ENCODE measurements at regions not wholly inside any gene's neighbourhood (a gene's known extent, or its start where the extent isn't known, plus 50 kb on each side); places are given as distances from the start of the nearest gene placed in this dataset.

GRCh38 chr2:196354186-196354585 lies 182.8 kb upstream of the STK17B start:
- Mint-ChIP-seq H3K36me3 (ENCODE audit: low read depth) (no peaks in the 10 kb centered on the region), H3K27ac (ENCODE audit: unreplicated experiment) (no peak overlapping the region), H3K9me3 (peaks cover 5% of the 10 kb centered on the region), H3K27me3 (ENCODE audit: low read depth) (no peaks in the 10 kb centered on the region), H3K4me3 (no peak overlapping the region), H3K4me1 (no peaks in the 10 kb centered on the region)
- no peak for TF ChIP-seq CTCF (conservative IDR thresholded peaks at IDR 0.05)
- DNase-seq (ENCODE audit: low read depth, low spot score): no peak

GRCh38 chr2:196356332-196356731 lies 185.0 kb upstream of the STK17B start:
- H3K4me3 Mint-ChIP-seq: no peak overlapping the region
- TF ChIP-seq CTCF (conservative IDR thresholded peaks at IDR 0.05): no peak
- no peaks in the 10 kb centered on the region for H3K4me1 Mint-ChIP-seq
- H3K9me3 Mint-ChIP-seq: peaks cover 5% of the 10 kb centered on the region
- no peaks in the 10 kb centered on the region for H3K36me3 Mint-ChIP-seq (ENCODE audit: low read depth)
- H3K27me3 Mint-ChIP-seq (ENCODE audit: low read depth): no peaks in the 10 kb centered on the region
- DNase-seq (ENCODE audit: low read depth, low spot score): no peak
- no peak overlapping the region for H3K27ac Mint-ChIP-seq (ENCODE audit: unreplicated experiment)

GRCh38 chr2:196360650-196361049 lies 189.3 kb upstream of the STK17B start:
- H3K4me3 Mint-ChIP-seq: no peak overlapping the region
- H3K36me3 Mint-ChIP-seq (ENCODE audit: low read depth): no peaks in the 10 kb centered on the region
- no peaks in the 10 kb centered on the region for H3K27me3 Mint-ChIP-seq (ENCODE audit: low read depth)
- no peak for DNase-seq (ENCODE audit: low read depth, low spot score)
- H3K27ac Mint-ChIP-seq (ENCODE audit: unreplicated experiment): no peak overlapping the region
- H3K4me1 Mint-ChIP-seq: no peaks in the 10 kb centered on the region
- TF ChIP-seq CTCF (conservative IDR thresholded peaks at IDR 0.05): no peak
- no peaks in the 10 kb centered on the region for H3K9me3 Mint-ChIP-seq

- Mint-ChIP-seq H3K36me3 (ENCODE audit: low read depth) (no peaks in the 10 kb centered on the region), H3K27ac (ENCODE audit: unreplicated experiment) (no peak overlapping the region), H3K4me1 (no peaks in the 10 kb centered on the region), H3K4me3 (no peak overlapping the region), H3K27me3 (ENCODE audit: low read depth) (no peaks in the 10 kb centered on the region), H3K9me3 (no peaks in the 10 kb centered on the region)
- no peak for TF ChIP-seq CTCF (conservative IDR thresholded peaks at IDR 0.05)
- DNase-seq (ENCODE audit: low read depth, low spot score): no peak
Observed at GRCh38 chr2:196361606-196362326, 190.4 kb upstream of the STK17B start.

- Mint-ChIP-seq H3K9me3 (peaks cover 1% of the 10 kb centered on the region), H3K36me3 (ENCODE audit: low read depth) (no peaks in the 10 kb centered on the region), H3K4me3 (no peak overlapping the region), H3K4me1 (no peaks in the 10 kb centered on the region), H3K27ac (ENCODE audit: unreplicated experiment) (no peak overlapping the region), H3K27me3 (ENCODE audit: low read depth) (no peaks in the 10 kb centered on the region)
- no peak for TF ChIP-seq CTCF (conservative IDR thresholded peaks at IDR 0.05)
- DNase-seq (ENCODE audit: low read depth, low spot score): no peak
Observed at GRCh38 chr2:196362973-196363549, 191.7 kb upstream of the STK17B start.
